B cell (primary cell): ENCODE measurements at regions not wholly inside any gene's neighbourhood (a gene's known extent, or its start where the extent isn't known, plus 50 kb on each side); places are given as distances from the start of the nearest gene placed in this dataset.

Experiments
- ATAC-seq: fragments of 200-7000 bp; cut with Tn5 transposase; one replicate; pipeline ENCODE4 v1.10.0; 2021; ENCODE audit warnings: low read depth, mild to moderate bottlenecking, moderate number of reproducible peaks, moderate library complexity
- CTCF ChIA-PET: fragments of 350-600 bp; sonication (Branson Sonifier 250); formaldehyde crosslinking; loops from one replicate; lab custom pipeline; 2021; ENCODE audit warnings: antibody characterized with exemption, inconsistent platforms; lab: Charles Lee
- POLR2A ChIA-PET: fragments of 350-600 bp; sonication (Branson Sonifier 250); formaldehyde crosslinking; loops from one replicate; lab custom pipeline; 2021; ENCODE audit warnings: antibody characterized with exemption; lab: Charles Lee
- DNase-seq: peaks from one replicate; pipeline ENCODE4 v3.0.0; 2013
- H2AFZ ChIP-seq: 2 replicates; pipeline ENCODE4 v1.6.1; 2012; ENCODE audit warnings: mild to moderate bottlenecking, low read depth, low read length; ENCODE audit not compliant: insufficient read depth, poor library complexity, severe bottlenecking
- H3K27ac ChIP-seq, 2 donors: 1 replicate in 1 of 2; 2 replicates in 1 of 2; pipeline ENCODE4 v1.5.1; 2012 to 2013; ENCODE audit warnings: low read length in 2 of 2, mild to moderate bottlenecking in 2 of 2, moderate library complexity in 1 of 2
- H3K27me3 ChIP-seq, 4 experiments: fragments of 200-600 bp in 1 of 4; sonication (generic) in 1 of 4; replicated peaks in 1 of 4; 1 replicate in 2 of 4; 2 replicates in 2 of 4; pipeline versions ENCODE4 v1.6.1 to v1.7.0; 2013 to 2016; ENCODE audit warnings: low read length in 3 of 4, mild to moderate bottlenecking in 2 of 4, mixed read lengths in 1 of 4, moderate library complexity in 1 of 4; ENCODE audit not compliant: insufficient read depth in 4 of 4, control insufficient read depth in 3 of 4; ENCODE audit errors: control extremely low read depth in 1 of 4
- H3K36me3 ChIP-seq, 2 experiments: replicated peaks in 1 of 2; 1 replicate in 1 of 2; 2 replicates in 1 of 2; pipeline versions ENCODE4 v1.6.1 to v1.7.1; 2013; ENCODE audit warnings: low read length in 1 of 2; ENCODE audit not compliant: insufficient read depth in 2 of 2, control insufficient read depth in 1 of 2; ENCODE audit errors: control extremely low read depth in 1 of 2, extremely low read depth in 1 of 2
- H3K4me1 ChIP-seq, 2 donors: fragments of 200-600 bp in 1 of 2; sonication (generic) in 1 of 2; 1 replicate in 1 of 2; 2 replicates in 1 of 2; pipeline versions ENCODE4 v1.5.1 to v1.6.1; 2013 to 2017; ENCODE audit warnings: low read length in 2 of 2; ENCODE audit not compliant: control insufficient read depth in 2 of 2, insufficient read depth in 2 of 2
- H3K4me2 ChIP-seq: replicated peaks from 2 replicates; pipeline ENCODE3; 2012; ENCODE audit warnings: mild to moderate bottlenecking, low read depth, low read length; ENCODE audit not compliant: poor library complexity, severe bottlenecking
- H3K4me3 ChIP-seq, 5 experiments: fragments of 200-600 bp in 1 of 5; sonication (generic) in 1 of 5; 1 replicate in 3 of 5; 2 replicates in 2 of 5; pipeline versions ENCODE4 v1.5.1 to v1.7.0; 2011 to 2016; ENCODE audit warnings: low read length in 4 of 5, mild to moderate bottlenecking in 4 of 5, low read depth in 2 of 5, control low read depth in 1 of 5, moderate library complexity in 1 of 5; ENCODE audit not compliant: insufficient read depth in 1 of 5; ENCODE audit errors: control extremely low read depth in 1 of 5, extremely low read depth in 1 of 5
- H3K79me2 ChIP-seq: fragments of 200-600 bp; sonication (generic); one replicate; pipeline ENCODE4 v1.6.0; 2016; ENCODE audit warnings: low read length; ENCODE audit not compliant: control insufficient read depth, insufficient read depth
- H3K9ac ChIP-seq: fragments of 200-600 bp; sonication (generic); 2 replicates; pipeline ENCODE4 v1.6.1; 2017; ENCODE audit warnings: mild to moderate bottlenecking, low read length, moderate library complexity
- H3K9me3 ChIP-seq, 3 donors: one replicate each; pipeline versions ENCODE4 v1.6.1 to v1.7.1; 2013; ENCODE audit warnings: low read length in 2 of 3; ENCODE audit not compliant: control insufficient read depth in 2 of 3, insufficient read depth in 1 of 3; ENCODE audit errors: control extremely low read depth in 1 of 3
- H4K20me1 ChIP-seq: 2 replicates; pipeline ENCODE4 v1.6.0; 2012; ENCODE audit warnings: mild to moderate bottlenecking, low read length; ENCODE audit not compliant: insufficient read depth, control insufficient read depth, poor library complexity, severe bottlenecking
- H3K27ac Mint-ChIP-seq: one replicate; pipeline ENCODE4 v1.8.0; 2021; ENCODE audit warnings: mixed read lengths
- H3K27me3 Mint-ChIP-seq: one replicate; pipeline ENCODE4 v1.8.0; 2021; ENCODE audit warnings: mixed read lengths
- H3K4me1 Mint-ChIP-seq: one replicate; pipeline ENCODE4 v1.8.0; 2021; ENCODE audit warnings: mixed read lengths
- H3K4me3 Mint-ChIP-seq: one replicate; pipeline ENCODE4 v1.8.0; 2021; ENCODE audit warnings: mixed read lengths
- H3K9me3 Mint-ChIP-seq: one replicate; pipeline ENCODE4 v1.8.0; 2022; ENCODE audit warnings: mixed read lengths; ENCODE audit not compliant: insufficient read depth
- EZH2 ChIP-seq: IDR thresholded peaks from 2 replicates; pipeline ENCODE4 v1.6.1; 2012; ENCODE audit warnings: borderline replicate concordance, low read depth, mild to moderate bottlenecking, moderate library complexity, low read length; ENCODE audit not compliant: insufficient read depth, poor library complexity, severe bottlenecking
- WGBS: methylation state at CpG from one replicate; pipeline ENCODE4 v1.1.5; 2013; ENCODE audit warnings: missing lambda C conversion rate; ENCODE audit not compliant: insufficient coverage; 5-methylcytosine and 5-hydroxymethylcytosine counted together
- intact Hi-C: fragments of 100-400 bp; cut with micrococcal nuclease; formaldehyde crosslinking; loops from one replicate; pipeline ENCODE4 v1.10.0; 2022
- TF ChIP-seq, protein P1 (sequence below): fragments of 200-600 bp; IDR thresholded peaks from one replicate; pipeline ENCODE4 v1.8.0; 2022; ENCODE audit warnings: antibody characterized with exemption, mild to moderate bottlenecking

- Histone ChIP-seq H3K9ac (no peak overlapping the region), H2AFZ (no peak overlapping the region), H3K27me3 (no peaks in the 10 kb centered on the region), H3K9me3 (peaks cover 0 to 15% (median 0%) of the 10 kb centered on the region in 3 donors), H3K36me3 (no peaks in the 10 kb centered on the region), H4K20me1 (no peaks in the 10 kb centered on the region), H3K79me2 (no peaks in the 10 kb centered on the region), H3K4me1 (peaks cover 32 to 46% of the 10 kb centered on the region in 2 donors), H3K4me2 (no peak overlapping the region), H3K4me3 (no peak overlapping the region), H3K27ac (no peak overlapping the region)
- ATAC-seq (no peak), DNase-seq (no peak)
- no peak overlapping the region for H3K27ac Mint-ChIP-seq
- ChIA-PET POLR2A (interaction anchor here (0.5 kb wide), 1 partner anchor 84 kb away, joined by 3 read pairs; no protein-coding TSS in a partner anchor), CTCF (interaction anchor here (1.6 kb wide), 1 partner anchor 30 kb away, joined by 3 read pairs; no protein-coding TSS in a partner anchor)
- 97% methylated on average over 25 of the region's 25 CpGs for WGBS
- no peaks in the 10 kb centered on the region for H3K27me3 Mint-ChIP-seq
- no peak overlapping the region for H3K4me3 Mint-ChIP-seq
- TF ChIP-seq, protein P1, sequence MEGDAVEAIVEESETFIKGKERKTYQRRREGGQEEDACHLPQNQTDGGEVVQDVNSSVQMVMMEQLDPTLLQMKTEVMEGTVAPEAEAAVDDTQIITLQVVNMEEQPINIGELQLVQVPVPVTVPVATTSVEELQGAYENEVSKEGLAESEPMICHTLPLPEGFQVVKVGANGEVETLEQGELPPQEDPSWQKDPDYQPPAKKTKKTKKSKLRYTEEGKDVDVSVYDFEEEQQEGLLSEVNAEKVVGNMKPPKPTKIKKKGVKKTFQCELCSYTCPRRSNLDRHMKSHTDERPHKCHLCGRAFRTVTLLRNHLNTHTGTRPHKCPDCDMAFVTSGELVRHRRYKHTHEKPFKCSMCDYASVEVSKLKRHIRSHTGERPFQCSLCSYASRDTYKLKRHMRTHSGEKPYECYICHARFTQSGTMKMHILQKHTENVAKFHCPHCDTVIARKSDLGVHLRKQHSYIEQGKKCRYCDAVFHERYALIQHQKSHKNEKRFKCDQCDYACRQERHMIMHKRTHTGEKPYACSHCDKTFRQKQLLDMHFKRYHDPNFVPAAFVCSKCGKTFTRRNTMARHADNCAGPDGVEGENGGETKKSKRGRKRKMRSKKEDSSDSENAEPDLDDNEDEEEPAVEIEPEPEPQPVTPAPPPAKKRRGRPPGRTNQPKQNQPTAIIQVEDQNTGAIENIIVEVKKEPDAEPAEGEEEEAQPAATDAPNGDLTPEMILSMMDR = no peak
- no peak for TF ChIP-seq EZH2
- no peaks in the 10 kb centered on the region for H3K9me3 Mint-ChIP-seq
- H3K4me1 Mint-ChIP-seq = peaks cover 45% of the 10 kb centered on the region
- intact Hi-C loops = no loop called here
These were observed 257.3 kb downstream of the QKI start for GRCh38 chr6:163671791-163672190.

- ATAC-seq (no peak), DNase-seq (no peak)
- H3K4me1 ChIP-seq = peaks cover 37 to 51% of the 10 kb centered on the region in 2 donors
- peaks cover 50% of the 10 kb centered on the region for H3K4me1 Mint-ChIP-seq
- H3K79me2 ChIP-seq = no peaks in the 10 kb centered on the region
- no peaks in the 10 kb centered on the region for H3K27me3 Mint-ChIP-seq
- H3K27ac Mint-ChIP-seq = no peak overlapping the region
- H2AFZ ChIP-seq = no peak overlapping the region
- H3K36me3 ChIP-seq = no peaks in the 10 kb centered on the region
- H3K27me3 ChIP-seq = no peaks in the 10 kb centered on the region
- intact Hi-C loops = no loop called here
- no peak overlapping the region for H3K9ac ChIP-seq
- H3K4me2 ChIP-seq = no peak overlapping the region
- H3K4me3 ChIP-seq = no peak overlapping the region
- no peaks in the 10 kb centered on the region for H4K20me1 ChIP-seq
- no peak overlapping the region for H3K4me3 Mint-ChIP-seq
- CTCF ChIA-PET = interaction anchor here (1.6 to 3.5 kb wide), 2 partner anchors 31 to 36 kb away, joined by 3 to 14 read pairs; no protein-coding TSS in a partner anchor
- 94% methylated on average over 19 of the region's 19 CpGs for WGBS
- no peaks in the 10 kb centered on the region for H3K9me3 Mint-ChIP-seq
- POLR2A ChIA-PET = no interaction called here
- no peak overlapping the region for H3K27ac ChIP-seq
- peaks cover 0 to 16% (median 0%) of the 10 kb centered on the region in 3 donors for H3K9me3 ChIP-seq
- TF ChIP-seq EZH2 = no peak
- TF ChIP-seq, protein P1 = no peak
These were observed 256.8 kb downstream of the QKI start for GRCh38 chr6:163671355-163671754.
